HG02623 (cell line): ENCODE measurements at regions not wholly inside any gene's neighbourhood (a gene's known extent, or its start where the extent isn't known, plus 50 kb on each side); places are given as distances from the start of the nearest gene placed in this dataset.
"Not testable (repeated sequence)": the region's sequence is repeated elsewhere in the genome, so short reads cannot be mapped to it uniquely, and the experiment has no call there.

Experiments used
- ATAC-seq: cut with Tn5 transposase; IDR thresholded peaks from one replicate; pipeline ENCODE4 v1.9.1; 2021; ENCODE audit warnings: moderate library complexity; ENCODE audit not compliant: unreplicated experiment

GRCh38 chr13:58324161-58324560 lies 692.6 kb downstream of the PCDH17 start:
- no peak for ATAC-seq

- no peak for ATAC-seq
These were observed 698.2 kb downstream of the PCDH17 start for GRCh38 chr13:58329746-58330145.

GRCh38 chr13:58340895-58341294 lies 709.4 kb downstream of the PCDH17 start:
- no peak for ATAC-seq

GRCh38 chr13:58341318-58341717 lies 709.8 kb downstream of the PCDH17 start:
- no peak for ATAC-seq

- ATAC-seq, result no peak
These were observed 711.5 kb downstream of the PCDH17 start for GRCh38 chr13:58343076-58343475.

GRCh38 chr13:58352100-58352499 lies 720.6 kb downstream of the PCDH17 start:
- not testable (repeated sequence) for ATAC-seq

GRCh38 chr13:58369936-58370335 lies 738.4 kb downstream of the PCDH17 start:
- ATAC-seq, result no peak

- ATAC-seq, result no peak
These were observed 744.8 kb downstream of the PCDH17 start for GRCh38 chr13:58376349-58376748.

GRCh38 chr13:58376775-58377174 lies 745.2 kb downstream of the PCDH17 start:
- ATAC-seq, result no peak

- no peak for ATAC-seq
These were observed 747.7 kb downstream of the PCDH17 start for GRCh38 chr13:58379221-58379620.

- not testable (repeated sequence) for ATAC-seq
These were observed 753.8 kb downstream of the PCDH17 start for GRCh38 chr13:58385336-58385735.

GRCh38 chr13:58397596-58398387 lies 766.2 kb downstream of the PCDH17 start:
- no peak for ATAC-seq

GRCh38 chr13:58399263-58399662 lies 767.7 kb downstream of the PCDH17 start:
- ATAC-seq, result no peak

- ATAC-seq, result no peak
These were observed 775.0 kb downstream of the PCDH17 start for GRCh38 chr13:58406545-58406944.

GRCh38 chr13:58429917-58430316 lies 798.4 kb downstream of the PCDH17 start:
- ATAC-seq, result no peak

GRCh38 chr13:58434943-58435342 lies 803.4 kb downstream of the PCDH17 start:
- no peak for ATAC-seq

- ATAC-seq, result no peak
These were observed 805.9 kb downstream of the PCDH17 start for GRCh38 chr13:58437427-58437826.

- no peak for ATAC-seq
These were observed 815.4 kb downstream of the PCDH17 start for GRCh38 chr13:58446979-58447378.

- ATAC-seq, result no peak
These were observed 820.6 kb downstream of the PCDH17 start for GRCh38 chr13:58452123-58452623.

GRCh38 chr13:58455094-58455493 lies 823.5 kb downstream of the PCDH17 start:
- ATAC-seq, result no peak

GRCh38 chr13:58461217-58461616 lies 829.7 kb downstream of the PCDH17 start:
- ATAC-seq, result no peak

- ATAC-seq, result no peak
These were observed 832.3 kb downstream of the PCDH17 start for GRCh38 chr13:58463841-58464240.

GRCh38 chr13:58467176-58467575 lies 835.6 kb downstream of the PCDH17 start:
- ATAC-seq, result no peak
